Femur (tissue), 1 donor: ENCODE measurements at regions not wholly inside any gene's neighbourhood (a gene's known extent, or its start where the extent isn't known, plus 50 kb on each side); places are given as distances from the start of the nearest gene placed in this dataset.
"Not testable (repeated sequence)": the region's sequence is repeated elsewhere in the genome, so short reads cannot be mapped to it uniquely, and the experiment has no call there.

ENCODE experiments used
- DNase-seq: peaks from one replicate; pipeline ENCODE4 v3.0.0-alpha.2; 2017

DNA sequence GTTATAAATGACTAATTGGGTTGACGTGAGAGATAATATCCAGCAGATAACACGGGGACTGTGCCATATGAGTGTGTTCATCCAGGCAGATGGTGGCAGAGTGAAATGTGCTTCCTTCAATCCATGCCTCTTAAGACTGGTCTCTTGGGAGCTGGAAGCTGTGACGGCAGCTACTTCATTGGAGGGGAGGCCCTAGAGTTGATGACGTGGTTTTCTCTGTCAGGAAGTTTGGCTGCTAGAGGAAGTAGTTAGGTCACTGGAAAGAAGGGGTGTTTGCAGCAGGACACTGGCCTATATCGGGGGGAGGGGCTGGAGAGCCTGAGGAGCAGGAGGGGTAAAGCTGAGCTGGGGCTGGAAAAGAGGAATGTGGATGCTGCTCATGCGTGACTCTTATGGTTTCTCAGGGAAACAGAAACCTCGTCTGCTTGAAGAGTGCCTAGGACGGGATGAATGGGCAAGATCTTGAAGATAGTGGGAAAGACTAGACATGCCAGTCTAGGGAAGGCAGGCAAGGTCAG is 3051.6 kb downstream of the RPIA start:
- not testable (repeated sequence) for DNase-seq

GRCh38 chr2:91743910-91744309 is 3052.4 kb downstream of the RPIA start:
- not testable (repeated sequence) for DNase-seq

DNA sequence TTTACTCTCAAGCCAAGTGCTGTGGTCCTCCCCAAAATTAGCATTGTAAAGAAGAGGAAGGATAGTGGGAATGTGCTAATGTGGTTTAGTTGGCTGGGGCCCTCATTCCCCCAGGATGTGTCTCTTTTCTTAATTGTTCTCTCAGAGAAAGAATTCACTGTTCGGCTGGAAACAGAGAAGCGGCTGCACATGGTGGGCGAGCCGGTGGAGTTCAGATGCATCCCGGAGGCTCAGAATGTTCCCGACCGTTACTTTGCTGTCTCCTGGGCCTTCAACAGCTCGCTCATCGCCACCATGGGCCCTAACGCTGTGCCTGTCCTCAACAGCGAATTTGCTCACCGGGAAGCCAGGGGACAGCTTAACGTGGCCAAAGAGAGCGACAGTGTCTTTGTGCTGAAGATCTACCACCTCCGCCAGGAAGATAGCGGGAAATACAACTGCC is 3053.2 kb downstream of the RPIA start:
- DNase-seq = not testable (repeated sequence)

GRCh38 chr2:91748902-91749301 is 3057.4 kb downstream of the RPIA start:
- DNase-seq = no peak

- DNase-seq = not testable (repeated sequence)
Measured at GRCh38 chr2:91749665-91750064, 3058.2 kb downstream of the RPIA start.

DNA sequence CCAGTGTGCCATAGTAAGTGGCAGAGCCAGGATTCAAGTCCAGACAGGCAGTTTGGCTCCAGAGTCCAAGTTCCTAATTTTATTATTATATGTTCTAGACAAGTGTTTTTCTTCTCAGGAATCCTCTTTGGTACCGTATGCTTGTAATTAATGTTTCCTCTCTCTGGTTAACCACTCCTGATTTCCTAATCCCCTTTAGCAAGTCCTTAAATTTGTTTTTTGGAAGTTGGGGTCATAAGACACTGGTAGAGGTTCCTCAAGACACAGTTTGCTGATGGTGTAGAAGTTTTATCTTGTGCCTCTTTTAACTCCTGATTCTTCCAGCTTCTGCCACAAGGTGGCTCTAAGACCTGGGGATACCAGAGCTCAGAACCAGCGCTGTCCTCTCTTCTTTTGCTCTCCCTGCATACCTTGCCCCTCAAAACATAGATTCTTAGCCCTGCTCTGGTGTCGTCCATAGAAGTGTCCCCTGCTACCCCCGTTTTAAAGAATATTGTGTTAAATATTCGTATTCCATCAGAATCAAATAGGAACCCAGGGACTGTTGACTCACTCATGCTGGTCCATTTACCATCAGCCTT is 3068.0 kb downstream of the RPIA start:
- DNase-seq = not testable (repeated sequence)

DNA sequence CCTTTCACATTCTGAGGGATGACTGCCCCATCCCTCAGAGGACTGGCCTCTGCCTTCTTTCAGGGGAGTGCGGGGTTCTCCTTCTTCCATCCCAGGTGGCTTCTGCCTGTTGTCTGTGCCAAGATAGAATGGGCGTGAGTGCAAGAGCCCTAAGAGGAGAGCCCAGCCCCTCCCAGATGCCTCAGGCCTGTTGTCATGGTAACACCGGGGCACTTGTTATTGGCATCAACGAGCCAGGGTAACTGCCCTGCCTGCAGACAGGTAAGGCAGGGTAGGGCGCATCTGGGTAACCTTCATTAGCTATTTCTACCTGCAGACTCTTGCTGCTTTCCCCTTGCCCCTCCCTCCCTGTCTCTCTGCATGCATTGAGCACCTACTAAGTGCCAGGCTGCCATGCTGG is 3069.2 kb downstream of the RPIA start:
- not testable (repeated sequence) for DNase-seq

- not testable (repeated sequence) for DNase-seq
Measured at GRCh38 chr2:91762312-91762711, 3070.8 kb downstream of the RPIA start.

DNA sequence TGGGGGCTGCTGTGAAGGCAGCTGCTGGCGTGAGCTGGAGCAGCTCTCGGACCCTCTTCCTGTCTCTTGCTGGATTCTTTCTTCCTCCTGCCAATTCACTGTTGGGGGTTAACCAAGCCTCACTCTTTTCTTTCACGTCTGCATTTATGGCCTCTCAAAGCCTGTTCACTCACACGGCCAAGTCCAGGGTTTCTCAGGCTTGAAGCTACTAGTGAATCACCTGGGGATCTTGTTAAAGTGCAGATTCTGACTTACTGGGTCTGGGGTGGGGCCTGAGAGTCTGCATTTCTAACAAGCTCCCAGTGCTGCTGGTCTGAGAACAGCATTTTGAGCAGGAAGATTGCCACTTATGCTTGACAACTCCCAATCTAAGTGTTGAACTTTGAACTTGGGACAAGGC is 3072.2 kb downstream of the RPIA start:
- not testable (repeated sequence) for DNase-seq

DNA sequence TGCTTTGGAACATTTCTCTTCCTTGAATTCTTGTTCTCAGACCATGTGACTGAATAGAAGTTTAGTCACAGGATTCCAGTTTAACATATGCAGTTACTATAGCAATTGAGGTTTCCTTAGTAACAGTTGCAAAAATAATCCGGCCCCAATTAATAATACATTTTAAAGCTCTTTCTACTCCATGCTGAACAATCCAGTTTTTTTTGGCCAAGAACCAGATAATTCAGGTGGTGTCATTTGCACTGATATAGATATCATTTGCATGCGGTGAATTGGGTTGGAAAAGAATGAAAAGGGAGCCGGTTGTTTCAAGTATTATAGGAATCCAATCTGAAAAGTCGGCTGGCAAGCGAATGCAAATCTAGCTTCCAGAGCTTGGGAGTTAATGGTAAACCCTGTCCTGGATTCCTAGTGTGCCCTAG is 3073.1 kb downstream of the RPIA start:
- DNase-seq = peak; percentile 34

DNA sequence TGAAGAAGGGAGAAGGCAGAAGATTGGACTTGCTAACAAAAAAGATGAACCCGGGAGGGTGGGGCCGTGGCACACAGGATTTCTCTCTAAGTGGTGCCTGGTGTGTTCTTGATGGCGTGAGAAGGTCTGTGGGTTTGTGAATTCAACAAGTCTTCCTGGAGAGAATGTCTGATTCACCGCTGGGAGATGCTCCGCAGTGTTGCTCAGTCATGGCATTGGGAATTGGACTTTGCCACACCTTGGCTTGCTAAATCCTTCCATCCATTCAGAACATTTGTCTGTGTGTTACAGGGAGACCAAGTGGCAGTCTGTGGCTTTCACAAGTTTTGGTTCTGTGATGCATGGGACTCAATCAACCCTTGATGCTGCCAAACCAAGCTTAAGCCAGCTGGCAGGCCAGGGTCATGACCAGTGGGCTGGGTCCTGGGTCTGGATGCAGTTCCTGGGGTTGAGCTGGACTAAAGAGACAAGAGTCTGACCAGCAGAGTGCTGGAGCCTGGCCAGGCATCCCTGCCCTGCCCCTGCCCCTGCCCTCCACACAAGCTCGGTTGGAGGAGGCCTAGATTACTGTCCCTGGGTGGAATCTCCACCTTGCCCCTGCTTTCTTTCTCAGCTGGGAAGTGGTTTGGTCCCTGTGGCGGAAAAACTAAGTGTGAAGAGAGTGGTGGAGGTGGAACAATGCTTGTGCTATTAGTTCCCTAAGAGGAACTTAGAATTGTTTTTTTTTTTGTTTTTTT is 3073.7 kb downstream of the RPIA start:
- not testable (repeated sequence) for DNase-seq

GRCh38 chr2:91766349-91767048 is 3075.0 kb downstream of the RPIA start:
- peak; percentile 33 for DNase-seq

DNA sequence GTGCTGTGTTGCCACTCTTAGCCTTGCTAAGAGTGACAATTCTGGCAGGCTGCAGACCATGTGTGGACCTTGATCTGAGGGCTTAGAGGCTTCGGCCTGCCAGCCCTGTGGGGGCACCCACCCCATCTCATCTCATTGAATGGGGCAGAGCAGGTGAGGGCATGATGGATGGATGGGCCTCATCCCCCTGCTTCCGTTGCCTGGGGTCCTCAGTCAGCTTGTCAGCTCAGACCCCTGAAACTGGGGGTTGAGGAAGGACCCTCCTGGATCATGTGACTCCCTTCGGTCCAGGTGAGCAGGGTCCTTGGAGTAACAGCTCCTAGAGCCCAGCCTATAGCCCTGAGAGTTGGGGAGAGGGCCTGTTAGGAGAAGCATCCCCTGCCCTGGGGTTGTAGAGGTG is 3076.8 kb downstream of the RPIA start:
- DNase-seq = not testable (repeated sequence)

GRCh38 chr2:91768997-91769396 is 3077.5 kb downstream of the RPIA start:
- DNase-seq = not testable (repeated sequence)

DNA sequence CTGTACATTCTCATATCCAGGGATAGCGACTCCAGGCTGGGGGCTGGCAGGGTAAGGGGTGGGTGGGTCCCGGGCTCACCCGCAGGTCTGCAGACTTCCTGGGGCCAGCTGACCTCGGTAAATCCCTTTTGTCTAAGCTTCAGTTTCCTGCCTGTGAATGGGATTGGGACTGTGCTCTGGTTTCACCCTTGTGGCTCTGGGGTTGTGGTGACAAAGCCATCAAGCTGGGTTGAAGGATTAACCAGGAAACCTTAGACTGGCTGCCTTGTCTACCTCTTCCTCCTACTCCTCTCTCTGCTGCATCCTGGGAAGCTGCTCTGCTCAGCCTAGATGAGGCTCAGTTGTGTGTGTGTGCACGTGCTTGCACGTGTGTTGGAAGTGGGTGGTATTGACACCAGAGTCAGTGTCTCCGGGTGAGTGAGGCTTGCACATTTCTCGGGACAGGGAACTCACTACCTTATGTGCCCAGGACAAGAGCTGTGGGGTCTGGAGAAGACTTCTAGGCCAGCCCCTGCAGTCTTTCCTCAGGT is 3078.6 kb downstream of the RPIA start:
- DNase-seq = not testable (repeated sequence)

- not testable (repeated sequence) for DNase-seq
Measured at GRCh38 chr2:91771604-91772003, 3080.1 kb downstream of the RPIA start.

DNA sequence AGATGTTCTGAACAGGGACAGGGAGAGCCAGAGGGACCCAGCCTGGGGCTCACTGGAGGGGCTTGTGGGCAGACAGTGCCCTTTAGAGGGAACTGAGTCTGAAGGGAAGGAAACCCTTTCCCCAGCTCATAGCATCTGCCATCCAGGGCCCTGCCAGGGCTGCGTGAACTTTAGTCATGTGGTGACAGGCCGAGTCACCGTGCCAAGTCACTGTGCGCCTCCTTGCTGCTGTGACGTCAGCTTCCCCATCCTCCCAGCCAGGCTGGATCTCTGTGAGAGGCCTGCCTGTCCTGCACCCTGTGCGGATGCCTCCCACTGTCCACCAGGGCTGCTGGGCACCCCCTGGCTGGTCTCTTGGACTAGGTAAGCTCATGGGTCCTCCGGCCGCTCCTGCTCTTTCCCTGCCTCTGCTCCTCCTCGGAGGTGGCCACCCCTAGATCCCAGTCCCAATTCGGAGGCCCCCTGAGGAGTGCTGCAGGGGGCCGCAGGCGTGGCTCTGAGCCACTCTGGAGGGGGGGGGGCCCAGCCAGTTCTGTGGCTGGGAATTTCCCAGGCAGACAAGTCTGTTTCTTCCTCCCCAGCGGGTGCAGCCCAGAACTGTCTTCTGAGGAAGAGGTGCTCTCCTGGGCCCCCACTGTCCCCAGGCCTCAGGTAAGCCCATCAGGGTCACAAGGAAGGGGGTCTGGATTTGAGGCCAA is 3080.9 kb downstream of the RPIA start:
- not testable (repeated sequence) for DNase-seq

- DNase-seq = not testable (repeated sequence)
Measured at GRCh38 chr2:91773810-91774209, 3082.3 kb downstream of the RPIA start.

- not testable (repeated sequence) for DNase-seq
Measured at GRCh38 chr2:91775193-91775592, 3083.7 kb downstream of the RPIA start.

GRCh38 chr2:91780324-91780723 is 3088.9 kb downstream of the RPIA start:
- not testable (repeated sequence) for DNase-seq

GRCh38 chr2:91809391-91809790 is 3061.8 kb upstream of the TEKT4 start:
- not testable (repeated sequence) for DNase-seq
